ENCODE measurements at regions not wholly inside any gene's neighbourhood (a gene's known extent, or its start where the extent isn't known, plus 50 kb on each side); places are given as distances from the start of the nearest gene placed in this dataset.

DNA sequence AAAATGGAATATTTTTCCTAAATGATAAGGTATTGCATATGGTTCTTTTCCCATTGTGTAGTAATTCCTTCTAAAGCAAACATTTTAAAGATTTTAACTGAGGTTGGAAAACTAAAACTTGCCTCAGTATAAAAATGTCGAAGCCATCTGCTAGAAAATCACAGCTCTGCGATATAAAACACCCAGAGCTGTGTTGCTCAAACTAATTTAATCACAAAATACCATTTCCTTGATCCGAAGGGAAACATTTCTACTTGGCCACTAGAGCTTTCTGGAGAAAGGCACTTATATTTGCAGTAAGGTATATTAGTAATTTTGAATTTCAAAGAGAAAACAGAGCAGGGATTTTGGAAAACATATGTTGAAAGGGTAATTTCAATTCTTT, 209.2 kb upstream of the ZNF32 start:
- ATAC-seq (no peak), DNase-seq (no peak)
- H3K9me3 Mint-ChIP-seq (ENCODE audit: low read depth), result no peaks in the 10 kb centered on the region
- H3K36me3 Mint-ChIP-seq, result no peaks in the 10 kb centered on the region
- CTCF ChIA-PET, result interaction anchor here (1.2 kb wide), 1 partner anchor 11 kb away, joined by 3 read pairs; no protein-coding TSS in a partner anchor
- peaks cover 2% of the 10 kb centered on the region for H3K27me3 Mint-ChIP-seq
- no peak overlapping the region for H3K27ac Mint-ChIP-seq
- no peaks in the 10 kb centered on the region for H3K4me1 Mint-ChIP-seq
- no peak overlapping the region for H3K4me3 Mint-ChIP-seq

- no peak overlapping the region for H3K4me3 Mint-ChIP-seq
- no peaks in the 10 kb centered on the region for H3K4me1 Mint-ChIP-seq
- peaks cover 2% of the 10 kb centered on the region for H3K27me3 Mint-ChIP-seq
- H3K27ac Mint-ChIP-seq, result no peak overlapping the region
- H3K9me3 Mint-ChIP-seq (ENCODE audit: low read depth), result no peaks in the 10 kb centered on the region
- H3K36me3 Mint-ChIP-seq, result no peaks in the 10 kb centered on the region
- DNase-seq (peak; percentile 38), ATAC-seq (no peak)
- CTCF ChIA-PET, result interaction anchor here (0.7 kb wide), 1 partner anchor 19 kb away, joined by 3 read pairs; no protein-coding TSS in a partner anchor
Observed at GRCh38 chr10:43857206-43857930, 208.7 kb upstream of the ZNF32 start.

GRCh38 chr10:43856299-43856698, 207.6 kb upstream of the ZNF32 start:
- CTCF ChIA-PET, result no interaction called here
- H3K36me3 Mint-ChIP-seq, result no peaks in the 10 kb centered on the region
- H3K27me3 Mint-ChIP-seq, result peaks cover 2% of the 10 kb centered on the region
- H3K4me1 Mint-ChIP-seq, result no peaks in the 10 kb centered on the region
- H3K9me3 Mint-ChIP-seq (ENCODE audit: low read depth), result no peaks in the 10 kb centered on the region
- no peak overlapping the region for H3K4me3 Mint-ChIP-seq
- no peak overlapping the region for H3K27ac Mint-ChIP-seq
- DNase-seq (peak; percentile 9), ATAC-seq (no peak)

DNA sequence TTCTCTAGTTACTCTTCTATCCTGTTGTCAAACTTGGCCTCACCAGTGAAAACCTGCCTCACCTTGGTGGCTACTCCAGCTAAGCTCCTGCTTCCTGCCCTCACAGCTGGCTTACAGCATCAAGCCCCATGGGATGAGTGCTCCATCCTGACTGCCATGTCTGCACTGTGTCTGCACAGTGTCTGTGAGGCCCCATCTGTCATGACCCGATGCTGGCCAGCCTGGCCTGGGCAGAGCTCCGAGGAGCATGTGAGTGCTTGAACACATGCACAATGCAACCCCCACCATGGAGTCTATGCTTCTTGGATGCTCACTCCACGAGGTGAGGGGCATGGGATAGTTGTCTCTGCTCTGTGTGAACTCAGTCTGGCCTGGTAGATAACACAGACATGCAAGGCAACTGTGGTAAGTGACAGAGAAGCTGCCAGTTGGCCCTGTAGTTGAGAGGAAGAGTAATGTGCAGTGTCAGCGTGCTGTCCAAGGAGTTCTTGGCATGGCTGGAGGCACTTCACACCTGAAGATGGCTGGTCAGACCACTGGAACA, 207.1 kb upstream of the ZNF32 start:
- Mint-ChIP-seq H3K9me3 (ENCODE audit: low read depth) (no peaks in the 10 kb centered on the region), H3K4me3 (no peak overlapping the region), H3K27me3 (peaks cover 2% of the 10 kb centered on the region), H3K4me1 (no peaks in the 10 kb centered on the region), H3K27ac (no peak overlapping the region), H3K36me3 (no peaks in the 10 kb centered on the region)
- DNase-seq, result peak; percentile 30
- CTCF ChIA-PET, result no interaction called here
- ATAC-seq, result no peak

DNA sequence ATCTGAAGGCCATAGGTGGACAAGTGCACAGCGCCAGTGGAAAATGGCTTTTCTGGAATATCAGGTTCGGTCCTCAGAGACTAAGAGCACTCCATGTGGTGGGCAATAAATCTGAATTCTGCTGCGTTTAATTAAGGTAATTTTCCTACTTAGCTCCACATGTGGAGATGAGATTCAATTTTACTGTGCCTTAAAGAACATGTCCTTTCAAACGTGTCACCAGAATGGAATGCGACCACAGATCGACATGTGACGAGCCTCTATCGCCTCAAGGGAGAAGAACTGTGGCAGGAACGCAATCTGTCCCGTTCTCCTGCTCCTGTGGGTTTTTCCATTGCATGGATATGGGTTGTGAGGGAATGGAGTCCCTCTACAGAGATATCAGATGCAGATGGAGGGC, 205.3 kb upstream of the ZNF32 start:
- H3K27me3 Mint-ChIP-seq, result peaks cover under 1% of the 10 kb centered on the region
- CTCF ChIA-PET, result no interaction called here

GRCh38 chr10:43853369-43853768, 204.7 kb upstream of the ZNF32 start:
- Mint-ChIP-seq H3K27ac (no peak overlapping the region), H3K4me3 (no peak overlapping the region), H3K4me1 (no peaks in the 10 kb centered on the region), H3K36me3 (no peaks in the 10 kb centered on the region), H3K9me3 (ENCODE audit: low read depth) (no peaks in the 10 kb centered on the region), H3K27me3 (no peaks in the 10 kb centered on the region)
- CTCF ChIA-PET, result no interaction called here
- ATAC-seq (no peak), DNase-seq (no peak)

More for the DNA sequence above, 205.3 kb upstream of the ZNF32 start:
- no peak for DNase-seq
- Mint-ChIP-seq H3K36me3 (no peaks in the 10 kb centered on the region), H3K4me1 (no peaks in the 10 kb centered on the region), H3K9me3 (ENCODE audit: low read depth) (no peaks in the 10 kb centered on the region), H3K27ac (no peak overlapping the region), H3K4me3 (no peak overlapping the region)
- no peak for ATAC-seq

DNA sequence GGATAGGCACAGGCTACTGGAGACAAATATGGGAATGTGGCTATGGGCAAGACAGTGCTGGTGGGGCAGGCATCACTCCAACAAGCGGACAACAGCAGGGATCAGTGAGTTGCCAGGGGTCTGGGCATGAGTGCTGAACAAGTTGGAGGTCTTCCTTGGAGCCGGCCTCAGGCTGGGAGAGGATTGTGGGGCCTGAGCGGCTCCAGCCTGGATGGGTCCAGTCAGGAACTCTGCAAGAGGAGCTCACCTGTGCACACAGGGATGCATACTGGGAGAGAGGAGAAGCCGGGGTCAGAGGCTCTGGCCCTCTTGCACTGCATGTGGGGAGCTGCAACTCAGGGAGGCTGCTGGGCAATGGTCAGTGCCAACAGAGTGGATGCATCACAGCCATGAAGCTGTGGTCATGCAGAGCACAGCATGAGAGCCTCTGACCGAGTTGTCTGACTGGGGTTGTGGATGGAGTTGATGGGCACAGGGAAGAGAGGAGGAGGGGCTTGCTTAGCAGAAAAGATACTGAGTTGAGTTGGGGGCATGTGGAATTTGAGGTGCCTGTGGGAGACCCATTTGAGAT, 204.0 kb upstream of the ZNF32 start:
- Mint-ChIP-seq H3K9me3 (ENCODE audit: low read depth) (no peaks in the 10 kb centered on the region), H3K4me1 (no peaks in the 10 kb centered on the region), H3K36me3 (no peaks in the 10 kb centered on the region), H3K27ac (no peak overlapping the region), H3K27me3 (no peaks in the 10 kb centered on the region), H3K4me3 (no peak overlapping the region)
- ATAC-seq (no peak), DNase-seq (no peak)
- CTCF ChIA-PET, result no interaction called here

DNA sequence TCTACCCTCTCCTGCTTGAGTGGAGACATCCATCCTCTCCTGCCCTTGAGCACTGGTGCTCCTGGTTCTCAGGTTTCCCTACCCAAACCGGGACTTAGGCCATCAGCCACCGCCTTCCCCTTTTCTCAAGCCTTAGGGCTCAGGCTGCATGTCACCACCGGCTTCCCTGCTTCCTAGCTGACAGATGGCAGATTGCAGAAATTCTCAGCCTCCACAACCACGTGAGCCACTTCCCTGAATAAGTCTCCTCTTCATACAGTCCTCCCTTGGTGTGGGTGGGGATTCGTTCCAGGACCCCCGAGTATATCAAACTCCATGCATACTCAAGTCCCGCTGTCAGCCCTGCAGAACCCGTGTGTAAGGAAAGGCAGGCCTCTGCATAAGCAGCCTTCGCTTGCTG, 203.5 kb upstream of the ZNF32 start:
- Mint-ChIP-seq H3K36me3 (no peaks in the 10 kb centered on the region), H3K27me3 (no peaks in the 10 kb centered on the region), H3K4me1 (no peaks in the 10 kb centered on the region), H3K27ac (no peak overlapping the region), H3K9me3 (ENCODE audit: low read depth) (no peaks in the 10 kb centered on the region), H3K4me3 (no peak overlapping the region)
- CTCF ChIA-PET, result no interaction called here
- DNase-seq, result no peak
- ATAC-seq, result no peak

GRCh38 chr10:43851030-43851429, 202.3 kb upstream of the ZNF32 start:
- CTCF ChIA-PET, result interaction anchor here (0.8 kb wide), 1 partner anchor 45 kb away, joined by 3 read pairs; no protein-coding TSS in a partner anchor
- DNase-seq (no peak), ATAC-seq (no peak)
- Mint-ChIP-seq H3K9me3 (ENCODE audit: low read depth) (no peaks in the 10 kb centered on the region), H3K27me3 (no peaks in the 10 kb centered on the region), H3K4me1 (peaks cover 7% of the 10 kb centered on the region), H3K27ac (no peak overlapping the region), H3K36me3 (no peaks in the 10 kb centered on the region), H3K4me3 (no peak overlapping the region)

GRCh38 chr10:43849551-43849950, 200.9 kb upstream of the ZNF32 start:
- Mint-ChIP-seq H3K4me1 (peaks cover 16% of the 10 kb centered on the region), H3K36me3 (no peaks in the 10 kb centered on the region), H3K27me3 (no peaks in the 10 kb centered on the region), H3K9me3 (ENCODE audit: low read depth) (no peaks in the 10 kb centered on the region), H3K27ac (no peak overlapping the region), H3K4me3 (no peak overlapping the region)
- CTCF ChIA-PET, result no interaction called here
- DNase-seq (no peak), ATAC-seq (no peak)

GRCh38 chr10:43846968-43847367, 198.3 kb upstream of the ZNF32 start:
- Mint-ChIP-seq H3K4me3 (no peak overlapping the region), H3K27ac (no peak overlapping the region), H3K4me1 (peaks cover 16% of the 10 kb centered on the region), H3K9me3 (ENCODE audit: low read depth) (no peaks in the 10 kb centered on the region), H3K36me3 (no peaks in the 10 kb centered on the region), H3K27me3 (no peaks in the 10 kb centered on the region)
- CTCF ChIA-PET, result interaction anchor here (0.8 kb wide), 1 partner anchor 38 kb away, joined by 3 read pairs; no protein-coding TSS in a partner anchor
- no peak for DNase-seq
- ATAC-seq, result no peak

DNA sequence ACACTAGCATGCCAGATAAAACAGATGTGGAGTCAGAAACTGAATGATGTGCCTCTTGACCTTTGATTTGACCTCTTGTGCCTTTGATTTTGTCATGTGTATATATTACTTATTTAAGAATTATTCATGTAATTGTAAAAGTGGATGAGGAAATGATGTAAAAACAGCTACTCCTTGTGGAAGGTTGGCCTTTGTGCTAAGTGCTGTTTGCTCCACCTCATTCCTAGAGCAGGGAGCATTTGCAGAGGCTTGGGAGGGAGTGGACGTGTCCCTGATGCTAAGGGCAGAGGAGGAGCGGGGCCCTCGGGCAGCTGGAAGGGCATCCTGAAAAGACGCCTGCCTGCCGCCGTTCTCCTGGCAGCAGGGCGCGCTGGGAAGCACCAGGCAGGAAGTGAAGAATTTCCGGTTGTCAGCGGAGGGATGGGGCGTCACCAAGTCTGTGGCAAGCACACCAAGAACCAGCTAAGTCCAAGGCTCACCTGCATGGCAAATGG, 197.6 kb upstream of the ZNF32 start:
- no peaks in the 10 kb centered on the region for H3K27me3 Mint-ChIP-seq
- DNase-seq (peak; percentile 50), ATAC-seq (peak; percentile 69)
- no peak overlapping the region for H3K27ac Mint-ChIP-seq
- no peaks in the 10 kb centered on the region for H3K36me3 Mint-ChIP-seq
- peak overlapping the region; percentile 41 for H3K4me3 Mint-ChIP-seq
- no peaks in the 10 kb centered on the region for H3K9me3 Mint-ChIP-seq (ENCODE audit: low read depth)
- H3K4me1 Mint-ChIP-seq, result peaks cover 16% of the 10 kb centered on the region
- CTCF ChIA-PET, result interaction anchor here (0.8 kb wide), 1 partner anchor 37 kb away, joined by 3 read pairs; no protein-coding TSS in a partner anchor

GRCh38 chr10:43845121-43845520, 196.4 kb upstream of the ZNF32 start:
- H3K4me1 Mint-ChIP-seq, result peaks cover 16% of the 10 kb centered on the region
- no peaks in the 10 kb centered on the region for H3K9me3 Mint-ChIP-seq (ENCODE audit: low read depth)
- CTCF ChIA-PET, result no interaction called here
- peaks cover 3% of the 10 kb centered on the region for H3K27me3 Mint-ChIP-seq
- DNase-seq (no peak), ATAC-seq (no peak)
- H3K27ac Mint-ChIP-seq, result no peak overlapping the region
- no peak overlapping the region for H3K4me3 Mint-ChIP-seq
- H3K36me3 Mint-ChIP-seq, result no peaks in the 10 kb centered on the region

- no peak overlapping the region for H3K4me3 Mint-ChIP-seq
- CTCF ChIA-PET, result no interaction called here
- H3K9me3 Mint-ChIP-seq (ENCODE audit: low read depth), result no peaks in the 10 kb centered on the region
- ATAC-seq (no peak), DNase-seq (no peak)
- H3K27ac Mint-ChIP-seq, result no peak overlapping the region
- peaks cover 16% of the 10 kb centered on the region for H3K4me1 Mint-ChIP-seq
- no peaks in the 10 kb centered on the region for H3K36me3 Mint-ChIP-seq
- H3K27me3 Mint-ChIP-seq, result peaks cover 5% of the 10 kb centered on the region
Observed at GRCh38 chr10:43844221-43844620, 195.5 kb upstream of the ZNF32 start.
